Colonic mucosa (tissue), 4 donors: ENCODE measurements at regions not wholly inside any gene's neighbourhood (a gene's known extent, or its start where the extent isn't known, plus 50 kb on each side); places are given as distances from the start of the nearest gene placed in this dataset.

ENCODE experiments used
- DNase-seq: peaks from one replicate; pipeline ENCODE4 v3.0.0-alpha.2; 2020
- H3K27ac ChIP-seq: fragments of 200-600 bp; one replicate; pipeline ENCODE4 v1.8.0; 2021
- H3K27me3 ChIP-seq: fragments of 200-600 bp; one replicate; pipeline ENCODE4 v1.8.0; 2021
- H3K36me3 ChIP-seq: fragments of 200-600 bp; one replicate; pipeline ENCODE4 v1.8.0; 2021
- H3K4me1 ChIP-seq: fragments of 200-600 bp; one replicate; pipeline ENCODE4 v1.8.0; 2021; ENCODE audit warnings: mild to moderate bottlenecking
- H3K4me3 ChIP-seq: fragments of 200-600 bp; one replicate; pipeline ENCODE4 v1.8.0; 2021
- H3K9ac ChIP-seq, 2 donors: one replicate each; pipeline ENCODE4 v1.7.0; 2013; ENCODE audit warnings: control low read depth in 2 of 2, low read depth in 2 of 2, low read length in 2 of 2
- H3K9me3 ChIP-seq: fragments of 200-600 bp; one replicate; pipeline ENCODE4 v1.8.0; 2021
- CTCF ChIP-seq: fragments of 200-600 bp; IDR thresholded peaks from one replicate; pipeline ENCODE4 v1.8.0; 2022; ENCODE audit warnings: antibody characterized with exemption, mild to moderate bottlenecking
- intact Hi-C: fragments of 100-400 bp; cut with DNase I; formaldehyde crosslinking; loops from one replicate; pipeline ENCODE4 v1.14.1; 2022
- donor health status: healthy.
- donor health status: DM: no; HTN: no; CAD: no.
- donor health status: DM: no; HTN: no; CAD: no.

GRCh38 chr6:139979021-139979725 lies 604.7 kb upstream of the CITED2 start:
- Histone ChIP-seq H3K9me3 (no peaks in the 10 kb centered on the region), H3K36me3 (no peaks in the 10 kb centered on the region), H3K9ac (no peak overlapping the region), H3K27ac (no peak overlapping the region), H3K4me3 (no peak overlapping the region), H3K27me3 (no peaks in the 10 kb centered on the region), H3K4me1 (no peaks in the 10 kb centered on the region)
- intact Hi-C loops: no loop called here
- no peak for DNase-seq
- no peak for TF ChIP-seq CTCF

DNA sequence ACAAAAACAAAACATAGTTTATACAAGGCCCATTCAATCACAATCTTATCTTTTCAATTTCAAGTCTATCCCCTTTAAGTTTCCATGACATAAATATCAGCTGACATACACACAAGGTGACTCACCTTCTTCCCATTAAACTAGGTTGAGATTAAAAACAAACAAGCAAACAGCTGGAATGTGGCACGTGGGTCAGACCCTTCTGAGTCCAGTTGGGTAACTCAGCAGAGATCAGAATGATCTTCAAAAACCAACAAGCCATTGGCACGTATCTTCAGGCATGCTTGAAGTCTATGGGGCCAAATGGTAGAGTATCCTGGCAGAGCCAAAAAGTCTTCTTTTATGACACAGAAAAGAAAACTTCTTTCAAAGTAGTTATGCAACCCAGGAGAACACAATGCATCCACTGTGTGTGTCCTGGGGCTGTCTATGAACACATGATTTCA lies 603.5 kb upstream of the CITED2 start:
- Histone ChIP-seq H3K27me3 (no peaks in the 10 kb centered on the region), H3K9me3 (no peaks in the 10 kb centered on the region), H3K4me3 (no peak overlapping the region), H3K4me1 (no peaks in the 10 kb centered on the region), H3K9ac (no peak overlapping the region), H3K27ac (no peak overlapping the region), H3K36me3 (no peaks in the 10 kb centered on the region)
- no peak for DNase-seq
- TF ChIP-seq CTCF: no peak
- intact Hi-C loops: no loop called here

- no peak overlapping the region for H3K27ac ChIP-seq
- H3K36me3 ChIP-seq: no peaks in the 10 kb centered on the region
- H3K9me3 ChIP-seq: no peaks in the 10 kb centered on the region
- no peak overlapping the region for H3K9ac ChIP-seq
- H3K4me3 ChIP-seq: no peak overlapping the region
- TF ChIP-seq CTCF: no peak
- intact Hi-C loops: no loop called here
- no peaks in the 10 kb centered on the region for H3K4me1 ChIP-seq
- no peaks in the 10 kb centered on the region for H3K27me3 ChIP-seq
- DNase-seq: no peak
These were observed 599.4 kb upstream of the CITED2 start for GRCh38 chr6:139973669-139974344.

GRCh38 chr6:139972116-139972515 lies 597.7 kb upstream of the CITED2 start:
- H3K4me1 ChIP-seq: no peaks in the 10 kb centered on the region
- H3K4me3 ChIP-seq: no peak overlapping the region
- intact Hi-C loops: no loop called here
- H3K9ac ChIP-seq: no peak overlapping the region
- no peaks in the 10 kb centered on the region for H3K36me3 ChIP-seq
- no peak overlapping the region for H3K27ac ChIP-seq
- no peak for DNase-seq
- no peaks in the 10 kb centered on the region for H3K9me3 ChIP-seq
- TF ChIP-seq CTCF: no peak
- H3K27me3 ChIP-seq: no peaks in the 10 kb centered on the region

GRCh38 chr6:139970591-139970991 lies 596.1 kb upstream of the CITED2 start:
- no peak for DNase-seq
- H3K4me1 ChIP-seq: no peaks in the 10 kb centered on the region
- H3K27ac ChIP-seq: no peak overlapping the region
- H3K9me3 ChIP-seq: no peaks in the 10 kb centered on the region
- H3K36me3 ChIP-seq: no peaks in the 10 kb centered on the region
- TF ChIP-seq CTCF: no peak
- no peak overlapping the region for H3K4me3 ChIP-seq
- intact Hi-C loops: no loop called here
- H3K9ac ChIP-seq: no peak overlapping the region
- H3K27me3 ChIP-seq: no peaks in the 10 kb centered on the region
